22Rv1 (cell line): ENCODE measurements at regions not wholly inside any gene's neighbourhood (a gene's known extent, or its start where the extent isn't known, plus 50 kb on each side); places are given as distances from the start of the nearest gene placed in this dataset.

ENCODE experiments used
- H3K27ac ChIP-seq: fragments of 450-650 bp; 2 replicates; pipeline ENCODE4 v1.5.1; 2017
- CTCF ChIP-seq: fragments of 450-650 bp; IDR thresholded peaks from 2 replicates; pipeline ENCODE4 v1.5.1; 2017; ENCODE audit warnings: mild to moderate bottlenecking
- ZFX ChIP-seq: fragments of 450-650 bp; IDR thresholded peaks from 2 replicates; pipeline ENCODE4 v1.6.1; 2017; ENCODE audit warnings: antibody characterized with exemption, borderline replicate concordance

GRCh38 chr1:170470121-170470520 is 61.8 kb upstream of the GORAB start:
- TF ChIP-seq ZFX (no peak), CTCF (no peak)
- no peak overlapping the region for H3K27ac ChIP-seq

- TF ChIP-seq ZFX: no peak
- no peak for TF ChIP-seq CTCF
- H3K27ac ChIP-seq: no peak overlapping the region
Measured at GRCh38 chr1:170471398-170472053, 60.4 kb upstream of the GORAB start.

- TF ChIP-seq CTCF (no peak), ZFX (no peak)
- H3K27ac ChIP-seq: no peak overlapping the region
Measured at GRCh38 chr1:170481000-170481399, 51.0 kb upstream of the GORAB start.
